ENCODE measurements at regions not wholly inside any gene's neighbourhood (a gene's known extent, or its start where the extent isn't known, plus 50 kb on each side); places are given as distances from the start of the nearest gene placed in this dataset.

- Histone ChIP-seq H3K9me3 (ENCODE audit: control insufficient read depth in 1 of 2, insufficient read depth in 1 of 2, low read depth in 1 of 2, low read length in 2 of 2) (peaks cover 0 to 4% of the 10 kb centered on the region in 2 experiments; a peak in 2 of 4 replicates), H3K27ac (ENCODE audit: low read depth, low read length) (no peak overlapping the region), H3K9ac (ENCODE audit: low read length) (no peak overlapping the region), H3K4me3 (replicated peaks in 1 of 2; ENCODE audit: low read depth in 1 of 2, low read length in 2 of 2) (no peak overlapping the region), H2AFZ (ENCODE audit: low read depth, low read length, poor library complexity, severe bottlenecking) (no peak overlapping the region), H4K20me1 (ENCODE audit: insufficient read depth) (no peaks in the 10 kb centered on the region), H3K9me2 (ENCODE audit: insufficient read depth) (no peaks in the 10 kb centered on the region), H3K79me2 (ENCODE audit: insufficient read depth, low read length) (no peaks in the 10 kb centered on the region), H3K36me3 (ENCODE audit: control insufficient read depth in 1 of 2, insufficient read depth in 2 of 2, low read length in 2 of 2) (no peaks in the 10 kb centered on the region), H3K4me2 (ENCODE audit: low read length) (no peak overlapping the region), H3K4me1 (ENCODE audit: control insufficient read depth in 1 of 2, insufficient read depth in 2 of 2, low read length in 2 of 2) (no peaks in the 10 kb centered on the region), H3K27me3 (ENCODE audit: insufficient read depth, low read length) (peaks cover 11% of the 10 kb centered on the region; the same call in 1 of the 2 replicates)
- BruUV-seq (replicated peaks): no TSS peak
- ATAC-seq (no peak), DNase-seq (ENCODE audit: low read depth, low spot score) (no peak)
- intact Hi-C loops (cut with micrococcal nuclease): no loop called here
- ChIA-PET CTCF (no interaction called here), POLR2A (no interaction called here), RAD21 (ENCODE audit: low non-redundant PET in 1 of 2, low total read pairs in 2 of 2, uncharacterized antibody in 2 of 2, unreplicated experiment in 2 of 2) (no interaction called here)
- no peak for TF ChIP-seq ZBTB33 (IDR thresholded peaks at IDR 0.05; ENCODE audit: extremely low read depth, insufficient replicate concordance, low read length)
- no peak for TF ChIP-seq CEBPB (IDR thresholded peaks at IDR 0.05; ENCODE audit: low read depth)
Observed at GRCh38 chr22:44424867-44425693, 73.0 kb downstream of the RTL6 start.

GRCh38 chr22:44424359-44424682, 73.7 kb downstream of the RTL6 start:
- Histone ChIP-seq H3K4me2 (ENCODE audit: low read length) (no peak overlapping the region), H3K4me1 (ENCODE audit: control insufficient read depth in 1 of 2, insufficient read depth in 2 of 2, low read length in 2 of 2) (no peaks in the 10 kb centered on the region), H2AFZ (ENCODE audit: low read depth, low read length, poor library complexity, severe bottlenecking) (no peak overlapping the region), H4K20me1 (ENCODE audit: insufficient read depth) (no peaks in the 10 kb centered on the region), H3K36me3 (ENCODE audit: control insufficient read depth in 1 of 2, insufficient read depth in 2 of 2, low read length in 2 of 2) (no peaks in the 10 kb centered on the region), H3K9me3 (ENCODE audit: control insufficient read depth in 1 of 2, insufficient read depth in 1 of 2, low read depth in 1 of 2, low read length in 2 of 2) (peaks cover 0 to 5% of the 10 kb centered on the region in 2 experiments; a peak in 2 of 4 replicates), H3K79me2 (ENCODE audit: insufficient read depth, low read length) (no peaks in the 10 kb centered on the region), H3K9ac (ENCODE audit: low read length) (no peak overlapping the region), H3K27ac (ENCODE audit: low read depth, low read length) (no peak overlapping the region), H3K9me2 (ENCODE audit: insufficient read depth) (no peaks in the 10 kb centered on the region), H3K27me3 (ENCODE audit: insufficient read depth, low read length) (peaks cover 14% of the 10 kb centered on the region; the same call in 1 of the 2 replicates), H3K4me3 (replicated peaks in 1 of 2; ENCODE audit: low read depth in 1 of 2, low read length in 2 of 2) (no peak overlapping the region)
- no TSS peak for BruUV-seq (replicated peaks)
- RAD21 ChIA-PET (ENCODE audit: low non-redundant PET in 1 of 2, low total read pairs in 2 of 2, uncharacterized antibody in 2 of 2, unreplicated experiment in 2 of 2): no interaction called here
- CTCF ChIA-PET: no interaction called here
- intact Hi-C loops (cut with micrococcal nuclease): no loop called here
- POLR2A ChIA-PET: no interaction called here
- ATAC-seq (no peak), DNase-seq (ENCODE audit: low read depth, low spot score) (no peak)
- TF ChIP-seq CTCF (IDR thresholded peaks at IDR 0.05 in 2 of 3, conservative IDR thresholded peaks at IDR 0.05 in 1 of 3; ENCODE audit: borderline replicate concordance in 1 of 3, insufficient read depth in 1 of 3, low read depth in 2 of 3, low read length in 2 of 3) (no peak), TCF7L2 (IDR thresholded peaks at IDR 0.05; ENCODE audit: borderline replicate concordance, extremely low read depth, insufficient read depth, insufficient read length) (no peak), SP1 (IDR thresholded peaks at IDR 0.05; ENCODE audit: low read depth) (no peak), EZH2phosphoT487 (IDR thresholded peaks at IDR 0.05; ENCODE audit: borderline replicate concordance) (no peak), ZFX (IDR thresholded peaks at IDR 0.05) (no peak), RAD21 (IDR thresholded peaks at IDR 0.05; ENCODE audit: low read depth) (no peak), ATF3 (IDR thresholded peaks at IDR 0.05) (no peak), JUND (IDR thresholded peaks at IDR 0.05) (no peak), POLR2A (IDR thresholded peaks at IDR 0.05; ENCODE audit: borderline replicate concordance, extremely low read depth, insufficient read depth, insufficient read length) (no peak), SIN3A (IDR thresholded peaks at IDR 0.05; ENCODE audit: low read depth) (no peak), ZNF274 (IDR thresholded peaks at IDR 0.05; ENCODE audit: low read depth, low read length) (no peak), YY1 (IDR thresholded peaks at IDR 0.05; ENCODE audit: extremely low read depth, insufficient replicate concordance, low read depth, low read length) (no peak), CBX3 (IDR thresholded peaks at IDR 0.05; ENCODE audit: low read depth) (no peak), EGR1 (IDR thresholded peaks at IDR 0.05; ENCODE audit: low read depth) (no peak), CEBPB (IDR thresholded peaks at IDR 0.05; ENCODE audit: low read depth) (no peak), POLR2AphosphoS5 (IDR thresholded peaks at IDR 0.05; ENCODE audit: low read depth, low read length) (no peak), ELF1 (IDR thresholded peaks at IDR 0.05; ENCODE audit: borderline replicate concordance, low read depth) (no peak)

Measured in HCT116 (cell line).